ENCODE measurements at regions not wholly inside any gene's neighbourhood (a gene's known extent, or its start where the extent isn't known, plus 50 kb on each side); places are given as distances from the start of the nearest gene placed in this dataset.
A peak's percentile ranks its signal among the peaks of the same experiment; 100 is the strongest.

GRCh38 chr17:79241616-79242015, 167.0 kb downstream of the ENGASE start:
- no peak for DNase-seq

DNA sequence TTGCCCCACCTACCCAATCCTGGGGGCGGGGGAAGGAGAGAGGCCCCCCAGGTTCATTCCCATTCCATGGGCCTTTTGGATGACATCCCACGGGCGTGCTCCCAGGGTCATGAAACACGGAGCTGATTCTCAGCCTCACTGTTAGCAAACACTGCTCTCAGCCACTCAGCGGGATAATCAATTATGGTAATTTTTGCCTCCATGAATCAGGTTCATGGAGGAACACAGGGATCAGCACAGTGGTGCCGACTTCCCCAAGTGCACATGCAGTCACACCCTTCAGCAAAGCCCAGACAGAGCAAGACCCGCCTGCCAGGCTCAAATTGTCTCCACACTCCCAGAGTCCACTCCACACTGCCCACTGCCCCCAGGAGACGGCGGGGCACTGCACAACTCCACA, 164.6 kb downstream of the ENGASE start:
- no peak for DNase-seq

DNA sequence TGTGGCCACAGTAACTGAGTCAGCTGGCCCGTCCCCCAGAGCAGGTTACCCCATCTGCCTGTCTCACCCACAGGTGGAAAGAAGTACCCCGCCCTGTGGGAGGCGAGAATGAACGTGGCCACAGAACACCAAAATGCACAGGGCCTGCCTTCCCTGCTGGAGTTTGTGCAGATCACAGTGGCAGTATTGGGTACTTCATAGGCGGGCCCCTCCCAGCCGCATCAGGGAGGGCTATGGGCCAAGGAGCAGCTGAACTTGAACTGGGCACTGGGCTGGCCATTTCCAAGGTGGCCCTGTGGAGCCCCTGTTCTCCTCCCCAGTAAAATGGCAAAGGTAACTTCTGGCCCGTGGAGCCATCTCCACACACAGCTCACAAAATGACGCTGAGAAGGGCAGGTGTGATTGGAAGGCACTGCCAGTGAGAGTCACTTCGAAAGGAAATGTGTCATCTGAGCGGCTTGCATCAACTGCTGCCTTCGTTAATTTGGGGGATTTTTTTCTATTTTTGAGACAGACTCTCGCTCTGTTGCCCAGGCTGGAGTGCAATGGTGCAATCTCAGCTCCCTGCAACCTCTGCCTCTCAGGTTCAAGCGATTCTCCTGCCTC, 162.9 kb downstream of the ENGASE start:
- DNase-seq, result no peak

GRCh38 chr17:79235808-79236207, 161.2 kb downstream of the ENGASE start:
- DNase-seq, result no peak

- no peak for DNase-seq
Observed at GRCh38 chr17:79233916-79234551, 159.4 kb downstream of the ENGASE start.

GRCh38 chr17:79232957-79233356, 158.3 kb downstream of the ENGASE start:
- DNase-seq, result no peak

DNA sequence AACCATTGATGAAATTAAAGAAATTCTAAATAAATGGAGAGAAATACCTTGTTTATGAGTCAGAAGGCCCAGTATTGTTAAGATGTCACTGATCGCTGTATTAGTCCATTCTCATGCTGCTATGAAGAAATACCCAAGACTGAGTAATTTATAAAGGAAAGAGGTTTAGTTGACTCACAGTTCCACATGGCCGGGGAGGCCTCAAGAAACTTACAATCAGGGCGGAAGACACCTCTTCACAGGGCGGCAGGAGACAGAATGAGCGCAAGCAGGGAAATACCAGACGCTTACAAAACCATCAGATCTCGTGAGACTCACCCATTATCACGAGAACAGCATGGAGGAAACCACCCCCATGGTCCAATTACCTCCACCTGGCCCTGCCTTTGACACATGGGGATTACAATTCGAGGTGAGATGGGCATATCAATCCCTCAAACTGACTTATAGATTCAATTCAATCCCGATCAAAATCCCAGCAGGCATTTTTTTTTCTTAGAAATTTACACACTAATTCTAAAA, 157.2 kb downstream of the ENGASE start:
- DNase-seq, result no peak

DNA sequence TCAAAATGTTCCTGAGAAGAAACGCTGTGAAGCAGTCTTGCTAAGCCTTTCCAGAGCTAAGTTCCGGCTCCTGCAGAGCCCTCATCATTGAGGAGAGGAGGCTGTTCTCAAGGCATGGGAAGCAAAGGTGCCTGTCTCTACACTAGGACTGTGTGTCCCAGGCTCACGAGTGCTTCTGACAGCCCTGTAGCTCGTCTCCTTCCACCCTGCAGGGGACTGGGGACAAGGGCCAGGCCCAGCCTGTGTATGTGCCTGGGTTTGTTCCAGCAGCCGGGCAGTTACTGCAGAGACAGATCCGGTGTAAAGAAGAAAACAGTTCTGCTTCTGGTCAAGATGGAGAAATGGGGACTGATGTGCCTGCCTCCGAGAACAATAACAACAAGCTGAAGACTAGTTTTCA, 156.0 kb downstream of the ENGASE start:
- DNase-seq, result no peak

- DNase-seq, result no peak
Observed at GRCh38 chr17:79226037-79226436, 151.4 kb downstream of the ENGASE start.

DNA sequence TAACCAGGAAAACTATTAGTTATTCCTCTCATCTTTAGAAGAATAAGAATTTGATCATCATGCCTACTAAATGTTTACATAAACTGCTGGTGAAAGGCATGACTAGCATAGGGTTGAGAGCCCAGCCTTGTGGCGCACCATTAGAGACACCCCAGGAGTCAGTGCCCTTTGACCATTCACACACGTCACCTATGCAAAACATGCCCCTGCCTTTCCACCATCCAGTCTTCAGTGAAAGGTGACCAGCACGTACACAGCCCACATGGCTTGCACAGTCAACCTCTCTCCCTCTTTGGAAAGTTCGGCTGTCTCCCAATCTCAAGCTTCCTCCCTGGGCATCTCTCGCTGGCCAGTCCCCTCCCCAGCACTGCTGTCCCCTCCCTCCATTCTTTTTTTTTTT, 150.3 kb downstream of the ENGASE start:
- DNase-seq, result no peak

- DNase-seq, result no peak
Observed at GRCh38 chr17:79224476-79224875, 149.9 kb downstream of the ENGASE start.

- DNase-seq, result no peak
Observed at GRCh38 chr17:79223953-79224352, 149.3 kb downstream of the ENGASE start.

GRCh38 chr17:79223471-79223870, 148.8 kb downstream of the ENGASE start:
- no peak for DNase-seq

DNA sequence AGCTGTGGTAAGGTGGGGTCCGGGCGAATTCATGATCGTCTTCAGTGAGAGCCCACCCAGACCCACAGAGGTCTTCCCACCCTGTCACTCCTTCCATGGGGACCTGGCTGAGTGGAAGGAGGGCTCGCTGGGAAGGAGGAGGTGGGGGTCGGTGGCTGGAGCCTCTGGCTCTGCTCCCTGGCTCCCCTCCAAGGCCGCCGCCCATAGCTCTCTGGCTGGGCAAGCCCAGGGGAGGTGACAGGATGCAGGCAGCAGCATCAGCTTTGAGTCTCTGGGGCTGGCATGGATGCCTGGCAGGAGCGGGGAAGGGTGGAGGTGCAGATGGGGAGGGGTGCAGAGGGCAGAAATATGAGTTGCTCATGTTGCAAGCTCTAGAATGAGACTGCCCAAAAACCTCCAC, 147.0 kb downstream of the ENGASE start:
- no peak for DNase-seq

- DNase-seq, result no peak
Observed at GRCh38 chr17:79220713-79221291, 146.2 kb downstream of the ENGASE start.

- DNase-seq, result no peak
Observed at GRCh38 chr17:79220201-79220712, 145.6 kb downstream of the ENGASE start.

- no peak for DNase-seq
Observed at GRCh38 chr17:79219208-79219935, 144.7 kb downstream of the ENGASE start.

DNA sequence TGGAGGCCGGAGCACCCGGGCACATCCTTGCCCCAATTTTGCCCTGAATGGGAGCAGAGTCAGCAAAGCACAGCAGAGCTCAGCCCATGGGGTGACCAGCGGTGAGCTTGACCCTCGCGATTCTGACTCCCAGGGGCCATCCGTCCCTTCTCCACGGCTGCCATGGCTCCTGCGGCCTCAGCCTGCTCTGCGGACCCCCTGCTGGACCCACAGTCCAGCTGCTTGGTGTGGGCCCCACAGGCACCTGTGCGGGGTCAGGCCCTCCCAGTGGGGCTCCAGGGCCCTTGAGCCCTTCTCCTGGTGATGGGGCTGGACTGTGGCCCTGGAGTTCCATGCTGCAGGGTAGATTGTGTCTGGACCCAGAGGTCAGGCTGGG, 144.2 kb downstream of the ENGASE start:
- DNase-seq, result no peak

GRCh38 chr17:79218175-79218824, 143.7 kb downstream of the ENGASE start:
- no peak for DNase-seq

- no peak for DNase-seq
Observed at GRCh38 chr17:79217473-79218135, 143.0 kb downstream of the ENGASE start.

DNA sequence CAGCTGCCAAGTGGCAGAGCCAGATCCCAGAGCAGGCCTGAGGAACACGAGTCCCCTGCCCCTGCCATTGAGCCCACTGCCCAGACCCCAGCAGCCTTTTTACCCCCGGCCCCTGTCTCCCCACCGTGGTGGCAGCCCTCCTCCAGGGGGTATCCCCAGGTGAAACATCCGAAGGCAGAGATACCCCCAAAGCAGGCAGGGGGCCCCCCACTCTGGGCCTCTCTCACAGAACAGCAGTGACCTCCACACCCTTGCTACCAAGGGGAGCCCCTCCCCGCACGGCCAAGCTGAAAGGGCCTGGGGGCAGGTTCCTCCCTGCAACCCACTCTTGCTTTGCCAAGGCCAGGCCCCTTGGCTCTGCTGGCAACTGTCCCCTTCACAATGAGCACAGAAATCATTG, 142.2 kb downstream of the ENGASE start:
- no peak for DNase-seq

GRCh38 chr17:79216391-79216790, 141.8 kb downstream of the ENGASE start:
- no peak for DNase-seq

- peak; percentile 21 for DNase-seq
Observed at GRCh38 chr17:79215631-79216030, 141.0 kb downstream of the ENGASE start.

Data from NCI-H345 (cell line).